IPS-18a (cell line): ENCODE measurements at regions not wholly inside any gene's neighbourhood (a gene's known extent, or its start where the extent isn't known, plus 50 kb on each side); places are given as distances from the start of the nearest gene placed in this dataset.

ENCODE experiments used
- H3K27ac ChIP-seq: one replicate; pipeline ENCODE4 v1.5.1; 2013; ENCODE audit warnings: low read length
- H3K27me3 ChIP-seq: one replicate; pipeline ENCODE4 v1.6.1; 2013; ENCODE audit warnings: mild to moderate bottlenecking, low read length; ENCODE audit not compliant: control insufficient read depth, insufficient read depth
- H3K36me3 ChIP-seq: one replicate; pipeline ENCODE4 v1.6.1; 2013; ENCODE audit warnings: low read depth, low read length; ENCODE audit not compliant: control insufficient read depth
- H3K4me1 ChIP-seq: one replicate; pipeline ENCODE4 v1.6.1; 2013; ENCODE audit warnings: low read depth, low read length; ENCODE audit not compliant: control insufficient read depth
- H3K4me3 ChIP-seq: one replicate; pipeline ENCODE4 v1.5.1; 2013; ENCODE audit warnings: low read length
- H3K9ac ChIP-seq: one replicate; pipeline ENCODE4 v1.6.1; 2013; ENCODE audit warnings: mild to moderate bottlenecking, low read length, moderate library complexity
- H3K9me3 ChIP-seq: one replicate; pipeline ENCODE4 v1.6.1; 2013; ENCODE audit warnings: low read depth, low read length; ENCODE audit not compliant: control insufficient read depth

- Histone ChIP-seq H3K36me3 (no peaks in the 10 kb centered on the region), H3K9me3 (peaks cover 44% of the 10 kb centered on the region), H3K27me3 (no peaks in the 10 kb centered on the region), H3K4me3 (no peak overlapping the region), H3K4me1 (peaks cover 13% of the 10 kb centered on the region), H3K9ac (no peak overlapping the region), H3K27ac (no peak overlapping the region)
Observed at GRCh38 chr12:126385785-126386184, 1320.5 kb downstream of the AACS start.

- Histone ChIP-seq H3K27ac (no peak overlapping the region), H3K27me3 (no peaks in the 10 kb centered on the region), H3K9ac (no peak overlapping the region), H3K4me3 (no peak overlapping the region), H3K9me3 (peaks cover 28% of the 10 kb centered on the region), H3K4me1 (peaks cover 6% of the 10 kb centered on the region), H3K36me3 (no peaks in the 10 kb centered on the region)
Observed at GRCh38 chr12:126389220-126389841, 1324.1 kb downstream of the AACS start.

GRCh38 chr12:126389961-126390360, 1324.7 kb downstream of the AACS start:
- Histone ChIP-seq H3K9me3 (peaks cover 26% of the 10 kb centered on the region), H3K9ac (no peak overlapping the region), H3K4me3 (no peak overlapping the region), H3K36me3 (no peaks in the 10 kb centered on the region), H3K27me3 (no peaks in the 10 kb centered on the region), H3K27ac (no peak overlapping the region), H3K4me1 (peaks cover 5% of the 10 kb centered on the region)

GRCh38 chr12:126390969-126391566, 1325.8 kb downstream of the AACS start:
- H3K4me1 ChIP-seq, result no peaks in the 10 kb centered on the region
- peaks cover 25% of the 10 kb centered on the region for H3K9me3 ChIP-seq
- no peak overlapping the region for H3K4me3 ChIP-seq
- H3K27me3 ChIP-seq, result no peaks in the 10 kb centered on the region
- no peaks in the 10 kb centered on the region for H3K36me3 ChIP-seq
- H3K27ac ChIP-seq, result no peak overlapping the region
- H3K9ac ChIP-seq, result no peak overlapping the region

- Histone ChIP-seq H3K4me1 (no peaks in the 10 kb centered on the region), H3K27me3 (no peaks in the 10 kb centered on the region), H3K9ac (no peak overlapping the region), H3K27ac (no peak overlapping the region), H3K9me3 (peaks cover 50% of the 10 kb centered on the region), H3K4me3 (no peak overlapping the region), H3K36me3 (no peaks in the 10 kb centered on the region)
Observed at GRCh38 chr12:126396536-126396935, 1331.3 kb downstream of the AACS start.

- H3K36me3 ChIP-seq, result no peaks in the 10 kb centered on the region
- no peak overlapping the region for H3K9ac ChIP-seq
- no peak overlapping the region for H3K27ac ChIP-seq
Observed at GRCh38 chr12:126397071-126397581, 1331.9 kb downstream of the AACS start.

GRCh38 chr12:126397660-126398059, 1332.4 kb downstream of the AACS start:
- Histone ChIP-seq H3K27ac (no peak overlapping the region), H3K27me3 (no peaks in the 10 kb centered on the region), H3K4me1 (no peaks in the 10 kb centered on the region), H3K9me3 (peaks cover 53% of the 10 kb centered on the region), H3K36me3 (no peaks in the 10 kb centered on the region), H3K4me3 (no peak overlapping the region), H3K9ac (no peak overlapping the region)

More at GRCh38 chr12:126397071-126397581, 1331.9 kb downstream of the AACS start:
- Histone ChIP-seq H3K9me3 (peaks cover 50% of the 10 kb centered on the region), H3K27me3 (no peaks in the 10 kb centered on the region), H3K4me3 (no peak overlapping the region), H3K4me1 (no peaks in the 10 kb centered on the region)

GRCh38 chr12:126400831-126401230, 1335.6 kb downstream of the AACS start:
- H3K27me3 ChIP-seq, result no peaks in the 10 kb centered on the region
- H3K4me3 ChIP-seq, result no peak overlapping the region
- peaks cover 47% of the 10 kb centered on the region for H3K9me3 ChIP-seq
- H3K36me3 ChIP-seq, result no peaks in the 10 kb centered on the region
- no peak overlapping the region for H3K27ac ChIP-seq
- H3K4me1 ChIP-seq, result no peaks in the 10 kb centered on the region
- no peak overlapping the region for H3K9ac ChIP-seq

GRCh38 chr12:126404293-126404881, 1339.2 kb downstream of the AACS start:
- Histone ChIP-seq H3K27me3 (no peaks in the 10 kb centered on the region), H3K4me1 (no peaks in the 10 kb centered on the region), H3K27ac (no peak overlapping the region), H3K36me3 (no peaks in the 10 kb centered on the region), H3K4me3 (no peak overlapping the region), H3K9me3 (peaks cover 29% of the 10 kb centered on the region), H3K9ac (no peak overlapping the region)

GRCh38 chr12:126418400-126418799, 1353.2 kb downstream of the AACS start:
- no peaks in the 10 kb centered on the region for H3K4me1 ChIP-seq
- no peak overlapping the region for H3K9ac ChIP-seq
- no peaks in the 10 kb centered on the region for H3K27me3 ChIP-seq
- peaks cover 9% of the 10 kb centered on the region for H3K9me3 ChIP-seq
- no peaks in the 10 kb centered on the region for H3K36me3 ChIP-seq
- H3K4me3 ChIP-seq, result no peak overlapping the region
- H3K27ac ChIP-seq, result no peak overlapping the region

- H3K4me1 ChIP-seq, result no peaks in the 10 kb centered on the region
- H3K9me3 ChIP-seq, result peaks cover 11% of the 10 kb centered on the region
- H3K27ac ChIP-seq, result no peak overlapping the region
- no peaks in the 10 kb centered on the region for H3K27me3 ChIP-seq
- H3K4me3 ChIP-seq, result no peak overlapping the region
- H3K9ac ChIP-seq, result no peak overlapping the region
- no peaks in the 10 kb centered on the region for H3K36me3 ChIP-seq
Observed at GRCh38 chr12:126419131-126419530, 1353.9 kb downstream of the AACS start.

- H3K4me3 ChIP-seq, result no peak overlapping the region
- H3K9ac ChIP-seq, result no peak overlapping the region
- H3K27ac ChIP-seq, result no peak overlapping the region
- no peaks in the 10 kb centered on the region for H3K27me3 ChIP-seq
- no peaks in the 10 kb centered on the region for H3K4me1 ChIP-seq
- no peaks in the 10 kb centered on the region for H3K36me3 ChIP-seq
- peaks cover 4% of the 10 kb centered on the region for H3K9me3 ChIP-seq
Observed at GRCh38 chr12:126424696-126425095, 1359.5 kb downstream of the AACS start.
